ENCODE measurements at regions not wholly inside any gene's neighbourhood (a gene's known extent, or its start where the extent isn't known, plus 50 kb on each side); places are given as distances from the start of the nearest gene placed in this dataset.
A peak's percentile ranks its signal among the peaks of the same experiment; 100 is the strongest.

GRCh38 chr4:79236785-79237184 is 89.1 kb downstream of the NAA11 start:
- H3K79me2 ChIP-seq (ENCODE audit: low read depth) = no peaks in the 10 kb centered on the region
- no peak overlapping the region for H3K4me3 ChIP-seq
- TF ChIP-seq CTCF (IDR thresholded peaks at IDR 0.05) (no peak), EZH2 (IDR thresholded peaks at IDR 0.05) (no peak), EZH2phosphoT487 (IDR thresholded peaks at IDR 0.05) (no peak)
- DNase-seq (ENCODE audit: low spot score) = no peak
- H2AFZ ChIP-seq (replicated peaks) = peak overlapping the region; percentile 68
- Mint-ChIP-seq H3K4me1 (peaks cover 24% of the 10 kb centered on the region), H3K27ac (peak overlapping the region; percentile 50), H3K9me3 (peaks cover 2% of the 10 kb centered on the region), H3K36me3 (no peaks in the 10 kb centered on the region), H3K4me3 (no peak overlapping the region), H3K27me3 (ENCODE audit: insufficient read depth, low read depth) (no peaks in the 10 kb centered on the region)
- no peaks in the 10 kb centered on the region for H3F3A ChIP-seq (ENCODE audit: low read depth)
- H3K36me3 ChIP-seq = no peaks in the 10 kb centered on the region
- no peaks in the 10 kb centered on the region for H3K27me3 ChIP-seq
- H4K20me1 ChIP-seq (ENCODE audit: low read depth) = no peaks in the 10 kb centered on the region
- no peaks in the 10 kb centered on the region for H3K9me3 ChIP-seq (ENCODE audit: low read depth)
- H3K27ac ChIP-seq = no peak overlapping the region
- H3K4me1 ChIP-seq = peaks cover 6% of the 10 kb centered on the region
- no peak overlapping the region for H3K9ac ChIP-seq
- H3K4me2 ChIP-seq = no peak overlapping the region

- H3K79me2 ChIP-seq (ENCODE audit: low read depth) = no peaks in the 10 kb centered on the region
- no peak overlapping the region for H3K27ac ChIP-seq
- no peaks in the 10 kb centered on the region for H3K9me3 Mint-ChIP-seq
- H3F3A ChIP-seq (ENCODE audit: low read depth) = no peaks in the 10 kb centered on the region
- H3K4me2 ChIP-seq = no peak overlapping the region
- no peaks in the 10 kb centered on the region for H3K9me3 ChIP-seq (ENCODE audit: low read depth)
- TF ChIP-seq EZH2phosphoT487 (IDR thresholded peaks at IDR 0.05) (no peak), EZH2 (IDR thresholded peaks at IDR 0.05) (no peak), CTCF (IDR thresholded peaks at IDR 0.05) (no peak)
- no peak overlapping the region for H3K4me3 ChIP-seq
- H3K27me3 Mint-ChIP-seq (ENCODE audit: insufficient read depth, low read depth) = no peaks in the 10 kb centered on the region
- H3K27me3 ChIP-seq = no peaks in the 10 kb centered on the region
- H3K9ac ChIP-seq = no peak overlapping the region
- H3K36me3 ChIP-seq = no peaks in the 10 kb centered on the region
- no peak for DNase-seq (ENCODE audit: low spot score)
- H3K4me1 ChIP-seq = peaks cover 6% of the 10 kb centered on the region
- H3K27ac Mint-ChIP-seq = no peak overlapping the region
- H3K4me1 Mint-ChIP-seq = peaks cover 24% of the 10 kb centered on the region
- no peak overlapping the region for H2AFZ ChIP-seq (replicated peaks)
- H4K20me1 ChIP-seq (ENCODE audit: low read depth) = no peaks in the 10 kb centered on the region
- H3K4me3 Mint-ChIP-seq = no peak overlapping the region
- no peaks in the 10 kb centered on the region for H3K36me3 Mint-ChIP-seq
These were observed 90.8 kb downstream of the NAA11 start for GRCh38 chr4:79235095-79235494.

- H3K9me3 ChIP-seq (ENCODE audit: low read depth) = no peaks in the 10 kb centered on the region
- no peaks in the 10 kb centered on the region for H3K9me3 Mint-ChIP-seq
- no peaks in the 10 kb centered on the region for H4K20me1 ChIP-seq (ENCODE audit: low read depth)
- no peak overlapping the region for H3K27ac ChIP-seq
- H3K9ac ChIP-seq = no peak overlapping the region
- H2AFZ ChIP-seq (replicated peaks) = no peak overlapping the region
- no peaks in the 10 kb centered on the region for H3F3A ChIP-seq (ENCODE audit: low read depth)
- peaks cover 24% of the 10 kb centered on the region for H3K4me1 Mint-ChIP-seq
- no peaks in the 10 kb centered on the region for H3K27me3 Mint-ChIP-seq (ENCODE audit: insufficient read depth, low read depth)
- no peaks in the 10 kb centered on the region for H3K27me3 ChIP-seq
- no peaks in the 10 kb centered on the region for H3K36me3 ChIP-seq
- no peaks in the 10 kb centered on the region for H3K79me2 ChIP-seq (ENCODE audit: low read depth)
- H3K27ac Mint-ChIP-seq = no peak overlapping the region
- H3K4me3 Mint-ChIP-seq = no peak overlapping the region
- H3K4me3 ChIP-seq = no peak overlapping the region
- TF ChIP-seq EZH2phosphoT487 (IDR thresholded peaks at IDR 0.05) = no peak
- no peak for TF ChIP-seq EZH2 (IDR thresholded peaks at IDR 0.05)
- no peak for TF ChIP-seq CTCF (IDR thresholded peaks at IDR 0.05)
- no peak overlapping the region for H3K4me2 ChIP-seq
- DNase-seq (ENCODE audit: low spot score) = no peak
- H3K4me1 ChIP-seq = peaks cover 6% of the 10 kb centered on the region
- H3K36me3 Mint-ChIP-seq = no peaks in the 10 kb centered on the region
These were observed 92.0 kb downstream of the NAA11 start for GRCh38 chr4:79233820-79234219.

All from neural progenitor cell (in vitro differentiated cells).